Liver (tissue), 8 donors: ENCODE measurements at regions not wholly inside any gene's neighbourhood (a gene's known extent, or its start where the extent isn't known, plus 50 kb on each side); places are given as distances from the start of the nearest gene placed in this dataset.

Experiments
- DNase-seq: peaks from one replicate; pipeline ENCODE4 v3.0.0-alpha.2; 2017; ENCODE audit warnings: low spot score
- H3K27ac ChIP-seq, 2 donors: one replicate each; pipeline ENCODE4 v1.7.0; 2013; ENCODE audit warnings: inconsistent platforms in 2 of 2, low read length in 2 of 2, control low read depth in 1 of 2, low read depth in 1 of 2, mild to moderate bottlenecking in 1 of 2
- H3K27me3 ChIP-seq, 4 donors: one replicate each; pipeline versions ENCODE4 v1.6.1 to v1.7.0; 2013; ENCODE audit warnings: low read length in 3 of 4, inconsistent platforms in 1 of 4, mild to moderate bottlenecking in 1 of 4, moderate library complexity in 1 of 4; ENCODE audit not compliant: control insufficient read depth in 4 of 4, insufficient read depth in 4 of 4
- H3K36me3 ChIP-seq, 4 donors: one replicate each; pipeline versions ENCODE4 v1.6.1 to v1.7.0; 2013; ENCODE audit warnings: low read length in 3 of 4, mild to moderate bottlenecking in 3 of 4, low read depth in 1 of 4, moderate library complexity in 1 of 4; ENCODE audit not compliant: control insufficient read depth in 4 of 4, insufficient read depth in 3 of 4
- H3K4me1 ChIP-seq, 4 donors: one replicate each; pipeline versions ENCODE4 v1.6.1 to v1.7.0; 2013; ENCODE audit warnings: low read length in 3 of 4, mild to moderate bottlenecking in 3 of 4, moderate library complexity in 1 of 4; ENCODE audit not compliant: control insufficient read depth in 4 of 4, insufficient read depth in 4 of 4
- H3K4me3 ChIP-seq, 3 donors: one replicate each; pipeline versions ENCODE4 v1.6.1 to v1.7.0; 2013; ENCODE audit warnings: low read length in 3 of 3, control low read depth in 1 of 3, low read depth in 1 of 3, mild to moderate bottlenecking in 1 of 3
- H3K9ac ChIP-seq, 2 donors: one replicate each; pipeline ENCODE4 v1.7.0; 2013; ENCODE audit warnings: low read length in 2 of 2, mild to moderate bottlenecking in 2 of 2, moderate library complexity in 2 of 2, control low read depth in 1 of 2, low read depth in 1 of 2
- H3K9me3 ChIP-seq, 4 donors: one replicate each; pipeline versions ENCODE4 v1.6.1 to v1.7.0; 2013; ENCODE audit warnings: low read length in 3 of 4; ENCODE audit not compliant: control insufficient read depth in 4 of 4
- ATF3 ChIP-seq: IDR thresholded peaks from 2 replicates; pipeline ENCODE4 v1.6.1; 2016; ENCODE audit warnings: antibody characterized with exemption
- CTCF ChIP-seq: fragments of 150-350 bp; IDR thresholded peaks from 2 replicates; pipeline ENCODE4 v1.5.1; 2017; ENCODE audit warnings: improper control_type of control experiment, low read depth, low read length; ENCODE audit not compliant: missing input control
- EGR1 ChIP-seq, 2 donors: IDR thresholded peaks; 2 replicates each; pipeline ENCODE4 v1.6.1; 2016 to 2018; ENCODE audit warnings: antibody characterized with exemption in 2 of 2, low read depth in 2 of 2
- FOXA1 ChIP-seq: IDR thresholded peaks from 2 replicates; pipeline ENCODE4 v1.6.1; 2016; ENCODE audit warnings: antibody characterized with exemption
- FOXA2 ChIP-seq: IDR thresholded peaks from 2 replicates; pipeline ENCODE4 v1.6.1; 2016; ENCODE audit warnings: antibody characterized with exemption
- GABPA ChIP-seq, 2 donors: IDR thresholded peaks in 1 of 2; conservative IDR thresholded peaks in 1 of 2; 2 replicates each; pipeline ENCODE4 v1.6.1; 2016; ENCODE audit warnings: antibody characterized with exemption in 2 of 2, mild to moderate bottlenecking in 1 of 2, moderate library complexity in 1 of 2
- HNF4A ChIP-seq, 2 donors: conservative IDR thresholded peaks; 2 replicates each; pipeline ENCODE4 v1.6.1; 2016; ENCODE audit warnings: antibody characterized with exemption in 2 of 2, mild to moderate bottlenecking in 2 of 2
- HNF4G ChIP-seq: IDR thresholded peaks from 2 replicates; pipeline ENCODE4 v1.6.1; 2016; ENCODE audit warnings: antibody characterized with exemption
- JUND ChIP-seq, 2 donors: IDR thresholded peaks; 2 replicates each; pipeline ENCODE4 v1.6.1; 2016; ENCODE audit warnings: antibody characterized with exemption in 2 of 2
- MAX ChIP-seq: IDR thresholded peaks from 2 replicates; pipeline ENCODE4 v1.6.1; 2016; ENCODE audit warnings: antibody characterized with exemption
- NR2F2 ChIP-seq: IDR thresholded peaks from 2 replicates; pipeline ENCODE4 v1.6.1; 2016; ENCODE audit warnings: antibody characterized with exemption
- RAD21 ChIP-seq, 2 donors: IDR thresholded peaks; 2 replicates each; pipeline ENCODE4 v1.6.1; 2016; ENCODE audit warnings: antibody characterized with exemption in 2 of 2, mild to moderate bottlenecking in 2 of 2
- REST ChIP-seq: IDR thresholded peaks from 2 replicates; pipeline ENCODE4 v1.6.1; 2016; ENCODE audit warnings: antibody characterized with exemption, mild to moderate bottlenecking
- RXRA ChIP-seq, 2 donors: IDR thresholded peaks; 2 replicates each; pipeline ENCODE4 v1.6.1; 2017 to 2018; ENCODE audit warnings: antibody characterized with exemption in 2 of 2, mild to moderate bottlenecking in 1 of 2
- SP1 ChIP-seq: IDR thresholded peaks from 2 replicates; pipeline ENCODE4 v1.6.1; 2018; ENCODE audit warnings: antibody characterized with exemption, mild to moderate bottlenecking
- TAF1 ChIP-seq: conservative IDR thresholded peaks from 2 replicates; pipeline ENCODE4 v1.6.1; 2016; ENCODE audit warnings: antibody characterized with exemption, mild to moderate bottlenecking
- YY1 ChIP-seq: IDR thresholded peaks from 2 replicates; pipeline ENCODE4 v1.6.1; 2016; ENCODE audit warnings: antibody characterized with exemption, mild to moderate bottlenecking
- ZBTB33 ChIP-seq: IDR thresholded peaks from 2 replicates; pipeline ENCODE4 v1.6.1; 2016; ENCODE audit warnings: antibody characterized with exemption
- WGBS: extraction: QIAGEN DNeasy Blood & Tissue Kit; methylation state at CpG from one replicate; pipeline ENCODE4 v1.1.7; 2013; 5-methylcytosine and 5-hydroxymethylcytosine counted together
- donor health status: healthy.
- donor health status: healthy.
- donor health status: healthy.
- donor health status: healthy.
- donor health status: healthy.

GRCh38 chr6:167737205-167737830, 89.4 kb upstream of the AFDN start:
- WGBS, result 94% methylated on average over 23 of the region's 23 CpGs
- no peak overlapping the region for H3K9ac ChIP-seq
- H3K9me3 ChIP-seq, result no peaks in the 10 kb centered on the region
- no peak overlapping the region for H3K27ac ChIP-seq
- H3K27me3 ChIP-seq, result no peaks in the 10 kb centered on the region
- H3K36me3 ChIP-seq, result no peaks in the 10 kb centered on the region
- no peak overlapping the region for H3K4me3 ChIP-seq
- no peak for TF ChIP-seq MAX
- TF ChIP-seq TAF1, result no peak
- no peak for TF ChIP-seq FOXA1
- TF ChIP-seq REST, result no peak
- TF ChIP-seq HNF4A (conservative IDR thresholded peaks at IDR 0.05), result no peak
- no peak for TF ChIP-seq RAD21 (IDR thresholded peaks at IDR 0.05)
- no peak for TF ChIP-seq FOXA2
- TF ChIP-seq ZBTB33, result no peak
- no peak for TF ChIP-seq HNF4G
- no peak for TF ChIP-seq SP1
- no peak for TF ChIP-seq NR2F2
- TF ChIP-seq YY1, result no peak
- no peak for TF ChIP-seq ATF3
- no peak for TF ChIP-seq JUND (IDR thresholded peaks at IDR 0.05)
- TF ChIP-seq GABPA (IDR thresholded peaks at IDR 0.05 in 1 of 2, conservative IDR thresholded peaks at IDR 0.05 in 1 of 2), result no peak
- no peak for TF ChIP-seq CTCF
- peaks cover 7 to 20% (median 16%) of the 10 kb centered on the region in 4 donors for H3K4me1 ChIP-seq
- DNase-seq, result no peak

- 92% methylated on average over 13 of the region's 13 CpGs for WGBS
- Histone ChIP-seq H3K36me3 (no peaks in the 10 kb centered on the region), H3K9ac (no peak overlapping the region), H3K4me1 (peaks cover 7 to 19% (median 16%) of the 10 kb centered on the region in 4 donors), H3K9me3 (no peaks in the 10 kb centered on the region), H3K4me3 (no peak overlapping the region), H3K27me3 (no peaks in the 10 kb centered on the region), H3K27ac (no peak overlapping the region)
- DNase-seq, result no peak
- TF ChIP-seq RXRA (IDR thresholded peaks at IDR 0.05), result no peak
- no peak for TF ChIP-seq HNF4G
- TF ChIP-seq EGR1 (IDR thresholded peaks at IDR 0.05; ENCODE audit: low read depth in 2 of 2), result no peak
- no peak for TF ChIP-seq JUND (IDR thresholded peaks at IDR 0.05)
- TF ChIP-seq GABPA (IDR thresholded peaks at IDR 0.05 in 1 of 2, conservative IDR thresholded peaks at IDR 0.05 in 1 of 2), result no peak
- TF ChIP-seq REST, result no peak
- no peak for TF ChIP-seq SP1
- no peak for TF ChIP-seq MAX
- no peak for TF ChIP-seq FOXA2
- TF ChIP-seq CTCF, result no peak
Observed at GRCh38 chr6:167738386-167738785, 88.3 kb upstream of the AFDN start.
